OCI-LY3 (cell line): ENCODE measurements at regions not wholly inside any gene's neighbourhood (a gene's known extent, or its start where the extent isn't known, plus 50 kb on each side); places are given as distances from the start of the nearest gene placed in this dataset.

ENCODE experiments used
- H2AFZ ChIP-seq: fragments of 200-600, 300-600 bp; shearing (Covaris generic); 2 replicates; pipeline ENCODE4 v1.6.0; 2014; ENCODE audit warnings: antibody characterized with exemption, low read depth, low read length
- H3K27ac ChIP-seq: fragments of 200-600, 300-600 bp; sonication (generic); 2 replicates; pipeline ENCODE4 v1.5.1; 2014; ENCODE audit warnings: mild to moderate bottlenecking, low read length, moderate library complexity, mixed read lengths
- H3K27me3 ChIP-seq: fragments of 200-600, 300-600 bp; sonication (generic); 2 replicates; pipeline ENCODE4 v1.6.1; 2014; ENCODE audit warnings: low read depth, low read length, mixed read lengths
- H3K36me3 ChIP-seq: fragments of 200-600, 300-600 bp; sonication (generic); replicated peaks from 2 replicates; pipeline ENCODE3; 2014; ENCODE audit warnings: low read depth, low read length, mixed read lengths
- H3K4me1 ChIP-seq: fragments of 300-600, 200-600 bp; sonication (generic); 2 replicates; pipeline ENCODE4 v1.6.1; 2014; ENCODE audit warnings: low read length, mixed read lengths
- H3K4me2 ChIP-seq: fragments of 200-600, 300-600 bp; sonication (generic); 2 replicates; pipeline ENCODE4 v1.6.1; 2014; ENCODE audit warnings: low read length, mixed read lengths
- H3K4me3 ChIP-seq: fragments of 300-600, 200-600 bp; sonication (generic); 2 replicates; pipeline ENCODE4 v1.5.1; 2014; ENCODE audit warnings: antibody characterized with exemption, mild to moderate bottlenecking, low read length, moderate library complexity
- H3K79me2 ChIP-seq: fragments of 300-600, 200-600 bp; shearing (Covaris generic); 2 replicates; pipeline ENCODE4 v1.6.1; 2014; ENCODE audit warnings: mild to moderate bottlenecking, low read length, mixed read lengths
- H3K9ac ChIP-seq: fragments of 300-600, 200-600 bp; shearing (Covaris generic); 2 replicates; pipeline ENCODE4 v1.6.0; 2014; ENCODE audit warnings: mild to moderate bottlenecking, low read length, moderate library complexity
- H3K9me3 ChIP-seq: fragments of 200-600, 300-600 bp; shearing (Covaris generic); 2 replicates; pipeline ENCODE4 v1.6.1; 2014; ENCODE audit warnings: low read length, mixed read lengths; ENCODE audit not compliant: insufficient read depth
- H4K20me1 ChIP-seq: fragments of 200-600, 300-600 bp; sonication (generic); 2 replicates; pipeline ENCODE4 v1.6.1; 2016; ENCODE audit warnings: low read length, mixed read lengths; ENCODE audit not compliant: insufficient read depth
- EZH2phosphoT487 ChIP-seq: fragments of 200-600 bp; shearing (Covaris generic); IDR thresholded peaks from 2 replicates; pipeline ENCODE4 v1.6.1; 2018; ENCODE audit warnings: antibody characterized with exemption, mixed run types, low read depth
- TF ChIP-seq, protein P1 (sequence below): fragments of 200-600, 300-600 bp; sonication (generic); IDR thresholded peaks from 2 replicates; pipeline ENCODE4 v1.5.1; 2014; ENCODE audit warnings: antibody characterized with exemption, low read length, low read depth

DNA sequence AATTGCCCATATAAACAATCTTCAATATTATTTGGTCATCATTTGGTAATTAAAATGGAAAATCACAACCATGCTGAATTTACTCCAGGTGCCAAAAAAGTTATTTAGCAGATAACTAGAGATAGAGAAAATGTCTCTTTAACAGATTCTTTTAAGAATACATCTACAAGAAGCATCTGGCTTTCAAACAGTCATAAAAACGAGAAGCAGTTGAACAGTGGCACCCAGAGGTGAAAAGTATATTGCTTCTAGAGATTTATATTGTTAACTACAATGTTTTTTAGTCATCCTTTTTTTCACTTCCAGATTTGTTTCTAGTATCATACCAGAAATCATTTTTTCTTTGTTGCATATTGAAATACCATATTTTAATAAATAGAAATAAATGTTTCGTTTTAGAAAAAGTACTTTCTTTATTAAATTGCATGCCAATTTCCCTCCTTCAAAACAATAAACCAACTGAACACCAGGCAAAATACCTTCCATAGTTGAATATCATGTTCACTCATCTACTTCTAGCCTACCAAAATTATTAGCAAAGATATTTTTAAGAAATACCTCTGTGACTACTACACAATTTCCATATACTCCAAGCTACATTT is 65.4 kb upstream of the HNRNPA3 start:
- peak overlapping the region; percentile 81 for H3K4me3 ChIP-seq
- no peak overlapping the region for H3K9ac ChIP-seq
- H3K9me3 ChIP-seq = no peaks in the 10 kb centered on the region
- no peak overlapping the region for H3K27ac ChIP-seq
- H4K20me1 ChIP-seq = no peaks in the 10 kb centered on the region
- peaks cover 42% of the 10 kb centered on the region for H3K27me3 ChIP-seq
- peaks cover 9% of the 10 kb centered on the region for H3K4me1 ChIP-seq
- TF ChIP-seq, protein P1, sequence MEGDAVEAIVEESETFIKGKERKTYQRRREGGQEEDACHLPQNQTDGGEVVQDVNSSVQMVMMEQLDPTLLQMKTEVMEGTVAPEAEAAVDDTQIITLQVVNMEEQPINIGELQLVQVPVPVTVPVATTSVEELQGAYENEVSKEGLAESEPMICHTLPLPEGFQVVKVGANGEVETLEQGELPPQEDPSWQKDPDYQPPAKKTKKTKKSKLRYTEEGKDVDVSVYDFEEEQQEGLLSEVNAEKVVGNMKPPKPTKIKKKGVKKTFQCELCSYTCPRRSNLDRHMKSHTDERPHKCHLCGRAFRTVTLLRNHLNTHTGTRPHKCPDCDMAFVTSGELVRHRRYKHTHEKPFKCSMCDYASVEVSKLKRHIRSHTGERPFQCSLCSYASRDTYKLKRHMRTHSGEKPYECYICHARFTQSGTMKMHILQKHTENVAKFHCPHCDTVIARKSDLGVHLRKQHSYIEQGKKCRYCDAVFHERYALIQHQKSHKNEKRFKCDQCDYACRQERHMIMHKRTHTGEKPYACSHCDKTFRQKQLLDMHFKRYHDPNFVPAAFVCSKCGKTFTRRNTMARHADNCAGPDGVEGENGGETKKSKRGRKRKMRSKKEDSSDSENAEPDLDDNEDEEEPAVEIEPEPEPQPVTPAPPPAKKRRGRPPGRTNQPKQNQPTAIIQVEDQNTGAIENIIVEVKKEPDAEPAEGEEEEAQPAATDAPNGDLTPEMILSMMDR = peak; percentile 72
- no peak for TF ChIP-seq EZH2phosphoT487
- peak overlapping the region; percentile 90 for H3K4me2 ChIP-seq
- H2AFZ ChIP-seq = no peak overlapping the region
- H3K36me3 ChIP-seq = no peaks in the 10 kb centered on the region
- no peaks in the 10 kb centered on the region for H3K79me2 ChIP-seq

DNA sequence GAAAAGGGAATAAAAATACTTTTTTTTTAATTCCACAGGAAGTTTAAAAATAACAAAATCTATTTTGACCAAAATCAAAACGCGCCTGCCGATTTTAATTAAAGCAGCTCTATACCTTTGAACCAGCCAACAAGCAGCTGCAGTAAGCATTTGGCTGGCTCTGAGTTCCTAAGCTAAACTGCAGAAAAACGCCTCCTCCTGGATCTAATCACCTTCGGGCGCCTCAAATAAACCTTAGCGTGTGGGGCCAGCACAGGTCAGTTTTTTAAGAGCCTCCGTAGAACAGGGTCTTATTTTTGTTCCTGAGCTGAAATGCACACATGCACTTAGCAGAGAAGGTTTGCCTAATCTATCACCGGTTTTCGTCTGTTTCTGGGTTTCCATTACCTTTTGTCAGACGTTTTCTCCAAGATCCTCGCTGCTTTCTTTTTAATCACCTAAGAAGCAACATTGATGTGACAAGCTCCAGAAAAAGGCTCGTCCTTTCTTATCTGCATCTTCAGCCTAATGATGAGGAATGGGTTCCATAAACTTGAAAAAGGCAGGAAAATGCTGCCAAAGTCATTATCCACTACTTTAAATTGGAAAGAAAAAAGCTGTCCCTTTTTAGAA is 64.7 kb upstream of the HNRNPA3 start:
- Histone ChIP-seq H3K4me1 (peaks cover 9% of the 10 kb centered on the region), H3K9me3 (no peaks in the 10 kb centered on the region), H3K27me3 (peaks cover 38% of the 10 kb centered on the region), H3K9ac (peak overlapping the region; percentile 30; the same call in 1 of the 2 replicates), H2AFZ (no peak overlapping the region), H3K4me3 (peak overlapping the region; percentile 81), H3K36me3 (no peaks in the 10 kb centered on the region), H3K79me2 (no peaks in the 10 kb centered on the region), H3K4me2 (peak overlapping the region; percentile 90), H4K20me1 (no peaks in the 10 kb centered on the region), H3K27ac (no peak overlapping the region)
- no peak for TF ChIP-seq EZH2phosphoT487
- TF ChIP-seq, protein P1 = no peak

DNA sequence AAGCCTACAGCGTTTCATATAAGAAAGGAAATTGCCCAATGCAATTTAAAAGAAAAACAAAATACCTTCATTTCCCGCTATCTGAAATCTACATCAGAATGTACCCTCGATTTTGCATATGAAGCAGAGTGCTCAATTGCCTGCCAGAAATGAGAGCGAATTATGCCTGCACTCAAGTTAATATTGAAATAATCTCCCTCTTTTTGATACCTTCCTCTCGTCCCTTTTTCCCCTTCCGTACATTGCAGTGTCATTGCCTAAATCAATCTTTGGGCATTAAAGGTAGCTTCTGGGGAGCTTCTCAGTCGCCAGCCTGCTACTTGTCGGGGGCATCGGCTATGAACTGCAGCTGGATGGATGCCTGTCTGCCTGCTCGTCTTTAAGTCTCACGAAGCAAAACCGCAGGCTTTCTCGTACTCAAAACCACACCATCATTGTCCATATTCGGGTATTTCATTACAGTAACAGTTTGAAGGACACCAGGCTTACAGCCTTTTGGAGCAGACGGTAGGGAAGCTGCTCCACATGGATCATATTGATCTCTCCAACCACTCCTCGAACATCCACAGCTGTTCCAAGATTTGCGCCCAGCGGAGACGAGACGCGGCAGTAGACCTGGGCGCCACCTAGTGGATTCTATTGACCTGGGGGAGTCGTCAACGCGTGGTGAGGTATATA is 64.0 kb upstream of the HNRNPA3 start:
- H3K4me2 ChIP-seq = peak overlapping the region; percentile 90
- H4K20me1 ChIP-seq = no peaks in the 10 kb centered on the region
- TF ChIP-seq, protein P1 = peak; percentile 95
- no peak for TF ChIP-seq EZH2phosphoT487
- H3K9ac ChIP-seq = peak overlapping the region; percentile 30
- no peaks in the 10 kb centered on the region for H3K79me2 ChIP-seq
- peak overlapping the region; percentile 91 for H2AFZ ChIP-seq
- H3K27me3 ChIP-seq = peaks cover 32% of the 10 kb centered on the region
- no peaks in the 10 kb centered on the region for H3K36me3 ChIP-seq
- no peaks in the 10 kb centered on the region for H3K9me3 ChIP-seq
- peak overlapping the region; percentile 81 for H3K4me3 ChIP-seq
- peaks cover 9% of the 10 kb centered on the region for H3K4me1 ChIP-seq
- no peak overlapping the region for H3K27ac ChIP-seq

DNA sequence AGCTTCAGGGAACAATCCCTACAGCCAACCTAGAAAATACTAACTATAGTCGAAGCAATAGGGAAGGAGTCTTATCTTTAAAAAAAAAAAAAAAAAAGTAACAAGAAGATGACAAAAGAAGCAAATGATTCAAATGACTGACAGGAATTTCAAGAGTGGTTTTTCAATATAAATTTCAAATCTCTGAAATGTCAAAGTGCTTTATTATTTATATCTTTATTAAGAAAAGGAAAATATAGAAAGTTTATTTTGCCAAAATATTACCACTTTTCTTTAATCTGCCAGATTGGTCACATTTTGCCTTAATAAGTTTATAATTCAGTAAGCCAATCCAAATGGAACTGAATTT is 63.5 kb upstream of the HNRNPA3 start:
- Histone ChIP-seq H4K20me1 (no peaks in the 10 kb centered on the region), H3K4me3 (peak overlapping the region; percentile 81), H3K9ac (no peak overlapping the region), H2AFZ (0 out of 2 replicates have a peak overlapping the region, but pooled peaks have one; percentile 91), H3K27me3 (peaks cover 27% of the 10 kb centered on the region), H3K79me2 (no peaks in the 10 kb centered on the region), H3K4me1 (peaks cover 9% of the 10 kb centered on the region), H3K27ac (no peak overlapping the region), H3K36me3 (no peaks in the 10 kb centered on the region), H3K4me2 (peak overlapping the region; percentile 90), H3K9me3 (no peaks in the 10 kb centered on the region)
- no peak for TF ChIP-seq EZH2phosphoT487
- TF ChIP-seq, protein P1 = no peak
